Natural killer cell treated with Interleukin-12 subunit alpha and Interleukin-12 subunit beta and Interleukin-15 and Interleukin-18, amount 100 ng/mL, for 72 hours (primary cell): ENCODE measurements at regions not wholly inside any gene's neighbourhood (a gene's known extent, or its start where the extent isn't known, plus 50 kb on each side); places are given as distances from the start of the nearest gene placed in this dataset.
"Not testable (repeated sequence)": the region's sequence is repeated elsewhere in the genome, so short reads cannot be mapped to it uniquely, and the experiment has no call there.

Source experiments
- ATAC-seq, 2 donors: fragments of 150-1000 bp; cut with Tn5 transposase in 1 of 2; sonication (Bioruptor Pico), chemical (Tn5 transposase) in 1 of 2; 2 replicates each; pipeline ENCODE4 v1.10.0; 2021
- DNase-seq: peaks from one replicate; pipeline ENCODE4 v3.0.0; 2022; ENCODE audit warnings: low spot score
- H3K27ac Mint-ChIP-seq, 2 donors: 1 replicate in 1 of 2; 2 replicates in 1 of 2; pipeline ENCODE4 v1.8.0; 2022; ENCODE audit warnings: mixed read lengths in 2 of 2, mild to moderate bottlenecking in 1 of 2, moderate library complexity in 1 of 2
- H3K27me3 Mint-ChIP-seq, 2 donors: 1 replicate in 1 of 2; 2 replicates in 1 of 2; pipeline ENCODE4 v1.8.0; 2022; ENCODE audit warnings: mixed read lengths in 2 of 2
- H3K36me3 Mint-ChIP-seq: one replicate; pipeline ENCODE4 v1.8.0; 2022; ENCODE audit warnings: mixed read lengths
- H3K4me1 Mint-ChIP-seq, 2 donors: 1 replicate in 1 of 2; 2 replicates in 1 of 2; pipeline ENCODE4 v1.8.0; 2022; ENCODE audit warnings: low read depth in 2 of 2, mixed read lengths in 2 of 2, mild to moderate bottlenecking in 1 of 2
- H3K4me3 Mint-ChIP-seq: one replicate; pipeline ENCODE4 v1.8.0; 2022; ENCODE audit warnings: mixed read lengths
- H3K9me3 Mint-ChIP-seq: 2 replicates; pipeline ENCODE4 v1.8.0; 2022; ENCODE audit warnings: mixed read lengths

GRCh38 chr11:11202885-11203284 lies 150.2 kb downstream of the CSNK2A3 start:
- Mint-ChIP-seq H3K36me3 (no peaks in the 10 kb centered on the region), H3K9me3 (peaks cover 5% of the 10 kb centered on the region), H3K4me3 (no peak overlapping the region), H3K4me1 (no peaks in the 10 kb centered on the region), H3K27me3 (peaks cover 24 to 47% of the 10 kb centered on the region in 2 donors), H3K27ac (no peak overlapping the region)
- ATAC-seq (no peak), DNase-seq (no peak)

- not testable (repeated sequence) for H3K9me3 Mint-ChIP-seq, H3K4me3 Mint-ChIP-seq, ATAC-seq, H3K4me1 Mint-ChIP-seq, H3K36me3 Mint-ChIP-seq, DNase-seq, H3K27ac Mint-ChIP-seq
- peaks cover 25 to 49% of the 10 kb centered on the region in 2 donors for H3K27me3 Mint-ChIP-seq
Measured at GRCh38 chr11:11201302-11201701, 151.7 kb downstream of the CSNK2A3 start.

- Mint-ChIP-seq H3K4me3 (no peak overlapping the region), H3K4me1 (no peaks in the 10 kb centered on the region), H3K9me3 (peaks cover 8% of the 10 kb centered on the region), H3K27me3 (peaks cover 21 to 34% of the 10 kb centered on the region in 2 donors), H3K36me3 (peaks cover 15% of the 10 kb centered on the region), H3K27ac (no peak overlapping the region)
- no peak for DNase-seq
- no peak for ATAC-seq
Measured at GRCh38 chr11:11192541-11192940, 160.5 kb downstream of the CSNK2A3 start.

- H3K27me3 Mint-ChIP-seq: peaks cover 23 to 38% of the 10 kb centered on the region in 2 donors
- no peak overlapping the region for H3K27ac Mint-ChIP-seq
- DNase-seq (no peak), ATAC-seq (no peak)
- H3K4me3 Mint-ChIP-seq: no peak overlapping the region
- peaks cover 15% of the 10 kb centered on the region for H3K36me3 Mint-ChIP-seq
- peaks cover 8% of the 10 kb centered on the region for H3K9me3 Mint-ChIP-seq
- H3K4me1 Mint-ChIP-seq: no peaks in the 10 kb centered on the region
Measured at GRCh38 chr11:11189506-11189905, 163.5 kb downstream of the CSNK2A3 start.

GRCh38 chr11:11186249-11186648 lies 166.8 kb downstream of the CSNK2A3 start:
- no peak overlapping the region for H3K4me3 Mint-ChIP-seq
- no peak overlapping the region for H3K27ac Mint-ChIP-seq
- no peaks in the 10 kb centered on the region for H3K4me1 Mint-ChIP-seq
- peaks cover 20 to 39% of the 10 kb centered on the region in 2 donors for H3K27me3 Mint-ChIP-seq
- H3K9me3 Mint-ChIP-seq: peaks cover under 1% of the 10 kb centered on the region
- H3K36me3 Mint-ChIP-seq: peaks cover 11% of the 10 kb centered on the region
- ATAC-seq (no peak), DNase-seq (no peak)

- H3K9me3 Mint-ChIP-seq: no peaks in the 10 kb centered on the region
- peaks cover 19 to 28% of the 10 kb centered on the region in 2 donors for H3K27me3 Mint-ChIP-seq
- no peak for DNase-seq
- no peak overlapping the region for H3K4me3 Mint-ChIP-seq
- no peaks in the 10 kb centered on the region for H3K36me3 Mint-ChIP-seq
- no peaks in the 10 kb centered on the region for H3K4me1 Mint-ChIP-seq
- H3K27ac Mint-ChIP-seq: no peak overlapping the region
- peak in 1 of 2 donors; percentile 6 for ATAC-seq
Measured at GRCh38 chr11:11182261-11182660, 170.8 kb downstream of the CSNK2A3 start.

- H3K4me1 Mint-ChIP-seq: no peaks in the 10 kb centered on the region
- no peaks in the 10 kb centered on the region for H3K9me3 Mint-ChIP-seq
- no peak for ATAC-seq
- H3K27me3 Mint-ChIP-seq: peaks cover 30 to 46% of the 10 kb centered on the region in 2 donors
- H3K27ac Mint-ChIP-seq: no peak overlapping the region
- H3K36me3 Mint-ChIP-seq: no peaks in the 10 kb centered on the region
- no peak for DNase-seq
- no peak overlapping the region for H3K4me3 Mint-ChIP-seq
Measured at GRCh38 chr11:11178671-11179638, 174.1 kb downstream of the CSNK2A3 start.

- no peaks in the 10 kb centered on the region for H3K9me3 Mint-ChIP-seq
- H3K27ac Mint-ChIP-seq: no peak overlapping the region
- no peaks in the 10 kb centered on the region for H3K36me3 Mint-ChIP-seq
- DNase-seq: no peak
- H3K4me1 Mint-ChIP-seq: peaks cover 2% of the 10 kb centered on the region in 2 donors
- no peak for ATAC-seq
- H3K4me3 Mint-ChIP-seq: no peak overlapping the region
- H3K27me3 Mint-ChIP-seq: peaks cover 35 to 45% of the 10 kb centered on the region in 2 donors
Measured at GRCh38 chr11:11177156-11177808, 175.8 kb downstream of the CSNK2A3 start.

- peaks cover 10 to 13% of the 10 kb centered on the region in 2 donors for H3K4me1 Mint-ChIP-seq
- H3K27me3 Mint-ChIP-seq: peaks cover 42 to 43% of the 10 kb centered on the region in 2 donors
- no peak overlapping the region for H3K27ac Mint-ChIP-seq
- no peaks in the 10 kb centered on the region for H3K36me3 Mint-ChIP-seq
- no peak for ATAC-seq
- no peak overlapping the region for H3K4me3 Mint-ChIP-seq
- no peaks in the 10 kb centered on the region for H3K9me3 Mint-ChIP-seq
- DNase-seq: no peak
Measured at GRCh38 chr11:11173316-11174025, 179.6 kb downstream of the CSNK2A3 start.

GRCh38 chr11:11171854-11172253 lies 181.2 kb downstream of the CSNK2A3 start:
- DNase-seq (peak; percentile 70), ATAC-seq (peak; percentile 92 to 93)
- Mint-ChIP-seq H3K27ac (peak overlapping the region; percentile 13 to 40), H3K36me3 (no peaks in the 10 kb centered on the region), H3K9me3 (no peaks in the 10 kb centered on the region), H3K4me1 (peaks cover 10 to 13% of the 10 kb centered on the region in 2 donors), H3K27me3 (peaks cover 39 to 43% of the 10 kb centered on the region in 2 donors), H3K4me3 (no peak overlapping the region)

- ATAC-seq (no peak), DNase-seq (no peak)
- no peak overlapping the region for H3K27ac Mint-ChIP-seq
- H3K4me1 Mint-ChIP-seq: peaks cover 10 to 13% of the 10 kb centered on the region in 2 donors
- no peaks in the 10 kb centered on the region for H3K36me3 Mint-ChIP-seq
- peaks cover 42 to 44% of the 10 kb centered on the region in 2 donors for H3K27me3 Mint-ChIP-seq
- no peaks in the 10 kb centered on the region for H3K9me3 Mint-ChIP-seq
- no peak overlapping the region for H3K4me3 Mint-ChIP-seq
Measured at GRCh38 chr11:11171285-11171684, 181.8 kb downstream of the CSNK2A3 start.

GRCh38 chr11:11170352-11171084 lies 182.5 kb downstream of the CSNK2A3 start:
- DNase-seq (no peak), ATAC-seq (no peak)
- no peak overlapping the region for H3K4me3 Mint-ChIP-seq
- no peak overlapping the region for H3K27ac Mint-ChIP-seq
- H3K9me3 Mint-ChIP-seq: no peaks in the 10 kb centered on the region
- no peaks in the 10 kb centered on the region for H3K36me3 Mint-ChIP-seq
- peaks cover 42 to 44% of the 10 kb centered on the region in 2 donors for H3K27me3 Mint-ChIP-seq
- H3K4me1 Mint-ChIP-seq: peaks cover 10 to 13% of the 10 kb centered on the region in 2 donors

GRCh38 chr11:11169715-11170351 lies 183.2 kb downstream of the CSNK2A3 start:
- Mint-ChIP-seq H3K27me3 (peaks cover 38 to 40% of the 10 kb centered on the region in 2 donors), H3K4me3 (no peak overlapping the region), H3K36me3 (no peaks in the 10 kb centered on the region), H3K4me1 (peaks cover 10 to 13% of the 10 kb centered on the region in 2 donors), H3K9me3 (no peaks in the 10 kb centered on the region), H3K27ac (no peak overlapping the region)
- DNase-seq (no peak), ATAC-seq (no peak)
